IgD-negative memory B cell (primary cell): ENCODE measurements at regions not wholly inside any gene's neighbourhood (a gene's known extent, or its start where the extent isn't known, plus 50 kb on each side); places are given as distances from the start of the nearest gene placed in this dataset.
A peak's percentile ranks its signal among the peaks of the same experiment; 100 is the strongest.

Source experiments
- H3K27ac Mint-ChIP-seq, 3 donors: one replicate each; pipeline ENCODE4 v1.8.0; 2020 to 2022; ENCODE audit warnings: mild to moderate bottlenecking in 3 of 3, mixed read lengths in 3 of 3, moderate library complexity in 1 of 3
- H3K27me3 Mint-ChIP-seq: one replicate; pipeline ENCODE4 v1.8.0; 2021; ENCODE audit warnings: mixed read lengths
- H3K36me3 Mint-ChIP-seq: one replicate; pipeline ENCODE4 v1.8.0; 2020; ENCODE audit warnings: mild to moderate bottlenecking, mixed read lengths
- H3K4me1 Mint-ChIP-seq, 3 donors: one replicate each; pipeline ENCODE4 v1.8.0; 2020 to 2022; ENCODE audit warnings: mixed read lengths in 3 of 3, mild to moderate bottlenecking in 1 of 3
- H3K4me3 Mint-ChIP-seq, 4 donors: one replicate each; pipeline ENCODE4 v1.8.0; 2020 to 2022; ENCODE audit warnings: mild to moderate bottlenecking in 4 of 4, mixed read lengths in 4 of 4, moderate library complexity in 3 of 4
- H3K9me3 Mint-ChIP-seq, 3 donors: one replicate each; pipeline ENCODE4 v1.8.0; 2020 to 2021; ENCODE audit warnings: mixed read lengths in 3 of 3, mild to moderate bottlenecking in 1 of 3

DNA sequence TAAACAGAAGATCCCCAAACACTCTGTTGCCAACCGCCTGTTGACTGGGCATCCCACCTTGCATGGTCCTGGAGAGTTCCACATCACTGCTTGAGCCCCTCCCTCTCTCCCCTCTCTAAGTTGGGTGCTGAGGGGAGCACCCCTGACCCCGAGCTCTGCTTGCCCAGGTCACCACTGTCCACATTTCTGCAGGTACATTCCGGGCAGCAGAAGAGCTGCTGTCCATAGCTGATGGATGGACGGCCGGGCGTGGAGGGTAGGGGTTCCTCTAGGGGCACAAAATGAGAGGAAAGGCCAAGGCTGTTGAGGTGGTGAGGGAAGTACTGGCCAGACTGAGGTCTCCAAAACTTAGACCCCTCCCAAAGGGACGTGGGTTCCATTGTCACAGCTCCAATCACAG is 227.4 kb upstream of the PPP2R2D start:
- Mint-ChIP-seq H3K27me3 (no peaks in the 10 kb centered on the region), H3K4me3 (no peak overlapping the region), H3K27ac (no peak overlapping the region)

DNA sequence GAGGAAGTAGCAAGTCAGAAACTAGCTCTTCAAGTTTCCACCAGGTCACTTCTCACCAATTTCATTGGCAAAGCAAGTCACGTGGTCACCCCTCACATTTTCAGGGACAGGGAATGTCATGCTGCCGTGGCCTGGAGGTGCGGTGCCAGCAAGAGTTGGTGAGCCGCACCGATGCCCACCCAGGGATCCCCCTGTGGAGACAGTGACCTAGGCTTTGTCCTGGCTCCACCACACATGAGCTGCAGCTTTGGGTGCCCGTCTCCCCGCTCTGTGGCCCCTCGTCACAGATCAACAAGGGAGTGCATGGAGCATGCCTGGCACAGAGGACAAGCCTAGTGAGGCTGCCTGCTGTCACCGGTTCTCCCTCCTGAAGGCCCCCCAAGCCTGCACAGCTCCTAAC is 226.7 kb upstream of the PPP2R2D start:
- no peak overlapping the region for H3K27ac Mint-ChIP-seq
- peaks cover 0 to 8% (median 7%) of the 10 kb centered on the region in 3 donors for H3K9me3 Mint-ChIP-seq
- H3K4me1 Mint-ChIP-seq = no peaks in the 10 kb centered on the region
- no peaks in the 10 kb centered on the region for H3K27me3 Mint-ChIP-seq
- no peaks in the 10 kb centered on the region for H3K36me3 Mint-ChIP-seq
- no peak overlapping the region for H3K4me3 Mint-ChIP-seq

More for the DNA sequence above, 227.4 kb upstream of the PPP2R2D start:
- Mint-ChIP-seq H3K9me3 (peaks cover 0 to 8% (median 5%) of the 10 kb centered on the region in 3 donors), H3K4me1 (no peaks in the 10 kb centered on the region), H3K36me3 (no peaks in the 10 kb centered on the region)

DNA sequence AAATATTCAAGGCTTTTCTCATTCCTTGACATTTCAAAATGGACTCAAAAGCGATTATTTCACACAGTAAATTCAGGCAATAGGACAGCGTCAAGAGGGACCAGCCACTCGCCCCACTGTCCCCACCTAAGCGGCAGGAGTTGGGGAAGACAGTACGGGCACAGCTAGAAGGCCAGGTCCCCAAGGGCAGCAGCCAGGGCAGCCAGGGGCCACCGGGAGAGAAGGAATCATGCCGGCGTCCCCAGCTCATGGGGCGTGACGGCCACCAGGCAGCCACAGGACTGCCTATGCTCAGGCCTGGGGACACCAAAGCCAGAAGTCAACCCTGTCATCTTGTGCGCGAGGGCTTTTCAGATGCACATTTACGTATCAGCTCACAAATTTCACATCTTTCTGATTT is 225.7 kb upstream of the PPP2R2D start:
- Mint-ChIP-seq H3K9me3 (peaks cover 0 to 5% (median 4%) of the 10 kb centered on the region in 3 donors), H3K36me3 (no peaks in the 10 kb centered on the region), H3K4me3 (no peak overlapping the region), H3K4me1 (no peaks in the 10 kb centered on the region), H3K27me3 (no peaks in the 10 kb centered on the region), H3K27ac (no peak overlapping the region)

DNA sequence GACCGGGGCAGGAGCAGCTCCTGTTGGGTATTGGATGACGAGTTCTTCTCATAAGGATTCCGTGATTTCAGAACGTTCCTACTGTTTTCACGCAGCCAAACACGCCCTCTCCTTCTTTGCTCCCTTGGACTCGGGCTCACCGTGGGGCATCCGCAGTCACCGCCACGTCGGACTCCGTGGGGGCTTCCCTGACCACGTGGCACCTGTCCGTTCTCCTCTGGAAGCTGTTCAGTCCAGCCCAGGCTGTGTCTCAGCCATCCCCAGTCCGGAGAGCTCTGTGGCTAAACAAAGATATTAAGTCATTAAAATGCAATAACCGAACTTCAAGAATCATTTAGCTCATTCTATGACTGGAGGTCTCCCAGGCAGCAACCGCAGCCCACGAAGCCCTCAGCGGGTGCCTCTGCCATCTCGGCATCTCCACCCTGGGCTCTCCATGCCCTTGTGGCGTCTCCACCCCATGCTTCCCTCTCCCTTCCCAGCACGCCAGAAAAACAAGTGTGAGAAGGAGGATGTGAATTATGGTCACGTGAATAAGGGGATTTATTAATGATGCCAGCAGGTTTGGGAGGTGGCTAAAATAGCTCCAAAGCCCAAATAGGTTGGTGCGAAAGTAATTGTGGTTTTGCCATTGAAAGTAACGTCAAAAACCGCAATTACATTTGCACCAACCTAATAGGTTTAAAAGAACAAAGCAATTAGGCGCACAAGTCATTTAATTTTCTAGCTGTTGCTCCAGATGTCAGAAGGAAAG is 224.6 kb upstream of the PPP2R2D start:
- Mint-ChIP-seq H3K27me3 (no peaks in the 10 kb centered on the region), H3K36me3 (no peaks in the 10 kb centered on the region), H3K4me1 (no peaks in the 10 kb centered on the region), H3K4me3 (peak overlapping the region in 1 of 4 donors; percentile 27), H3K9me3 (peaks cover 0 to 5% (median 4%) of the 10 kb centered on the region in 3 donors), H3K27ac (no peak overlapping the region)

DNA sequence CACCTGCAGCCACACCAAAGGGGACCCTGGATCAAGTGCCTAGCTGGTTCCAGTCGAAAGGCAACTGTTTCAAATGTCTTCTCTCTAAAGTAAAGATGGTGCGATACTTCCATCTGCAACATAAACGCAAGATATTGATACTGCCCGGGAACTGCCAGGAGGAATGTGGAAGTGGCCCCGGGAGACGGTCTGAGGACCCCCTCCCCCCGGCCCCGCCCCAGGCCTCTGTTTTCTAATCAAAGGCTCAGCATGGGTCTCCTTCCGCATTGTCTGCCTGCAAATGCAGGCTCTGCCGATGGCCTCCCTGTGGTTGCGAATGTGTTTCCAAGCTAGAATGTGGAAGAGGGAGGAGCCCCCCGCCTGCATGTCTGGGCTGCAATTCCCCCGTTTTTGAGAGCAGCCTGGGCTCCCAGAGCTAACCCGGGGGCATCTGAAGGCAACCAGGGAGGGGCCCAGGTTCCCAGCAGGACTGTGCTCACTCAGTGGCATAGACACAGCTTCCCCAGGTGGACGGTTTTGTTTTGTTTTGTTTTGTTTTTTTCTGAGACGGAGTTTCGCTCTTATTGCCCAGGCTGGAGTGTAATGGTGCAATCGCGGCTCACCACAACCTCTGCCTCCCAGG is 223.9 kb upstream of the PPP2R2D start:
- H3K36me3 Mint-ChIP-seq = no peaks in the 10 kb centered on the region
- no peak overlapping the region for H3K27ac Mint-ChIP-seq
- H3K4me3 Mint-ChIP-seq = no peak overlapping the region
- peaks cover 0 to 5% (median 4%) of the 10 kb centered on the region in 3 donors for H3K9me3 Mint-ChIP-seq
- H3K4me1 Mint-ChIP-seq = no peaks in the 10 kb centered on the region
- no peaks in the 10 kb centered on the region for H3K27me3 Mint-ChIP-seq

DNA sequence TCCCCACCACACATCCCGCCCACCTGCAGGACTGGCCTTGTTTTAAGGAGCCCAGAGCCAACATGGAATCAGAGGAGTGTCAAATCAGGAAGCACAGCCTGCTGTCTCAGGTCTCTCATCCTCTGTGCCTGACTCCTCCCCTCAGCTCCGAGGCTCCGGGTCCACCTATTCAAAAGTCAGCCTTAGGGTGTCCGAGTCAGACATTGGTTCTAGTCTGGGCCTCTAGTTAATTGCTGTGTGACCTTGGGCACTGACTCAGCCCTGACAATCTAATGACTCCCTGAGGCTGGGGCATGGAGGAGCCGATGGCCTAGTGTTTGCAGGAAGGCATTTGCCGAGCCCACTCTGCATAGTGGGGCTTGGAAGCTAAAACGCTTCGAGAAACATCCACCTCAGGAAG is 223.1 kb upstream of the PPP2R2D start:
- H3K4me1 Mint-ChIP-seq = no peaks in the 10 kb centered on the region
- peak overlapping the region in 1 of 4 donors; percentile 24 for H3K4me3 Mint-ChIP-seq
- H3K27ac Mint-ChIP-seq = no peak overlapping the region
- no peaks in the 10 kb centered on the region for H3K27me3 Mint-ChIP-seq
- peaks cover 0 to 2% (median 2%) of the 10 kb centered on the region in 3 donors for H3K9me3 Mint-ChIP-seq
- H3K36me3 Mint-ChIP-seq = no peaks in the 10 kb centered on the region

DNA sequence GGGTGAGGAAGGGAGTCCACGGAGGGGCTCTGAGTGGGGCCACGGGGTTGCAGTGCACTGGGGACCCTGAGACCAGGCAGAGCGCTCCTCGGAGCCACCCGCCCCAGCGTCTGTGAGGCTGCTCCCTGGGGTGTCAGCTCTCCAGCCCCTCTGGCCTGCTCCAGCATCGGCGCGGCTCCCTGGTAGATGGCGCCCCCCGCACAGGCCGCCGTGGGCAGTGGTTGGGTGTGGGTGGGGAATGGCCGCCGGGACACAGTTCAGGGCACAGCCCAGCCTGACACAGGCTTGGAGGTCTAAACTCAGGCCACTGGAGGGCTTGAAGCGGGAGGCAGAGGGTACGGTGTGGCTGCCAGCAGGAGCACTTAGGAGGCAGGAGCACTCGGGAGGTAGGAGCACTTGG is 222.6 kb upstream of the PPP2R2D start:
- H3K36me3 Mint-ChIP-seq = no peaks in the 10 kb centered on the region
- H3K9me3 Mint-ChIP-seq = peaks cover 0 to 2% (median 2%) of the 10 kb centered on the region in 3 donors
- H3K27me3 Mint-ChIP-seq = no peaks in the 10 kb centered on the region
- no peaks in the 10 kb centered on the region for H3K4me1 Mint-ChIP-seq
- H3K27ac Mint-ChIP-seq = no peak overlapping the region
- H3K4me3 Mint-ChIP-seq = no peak overlapping the region

DNA sequence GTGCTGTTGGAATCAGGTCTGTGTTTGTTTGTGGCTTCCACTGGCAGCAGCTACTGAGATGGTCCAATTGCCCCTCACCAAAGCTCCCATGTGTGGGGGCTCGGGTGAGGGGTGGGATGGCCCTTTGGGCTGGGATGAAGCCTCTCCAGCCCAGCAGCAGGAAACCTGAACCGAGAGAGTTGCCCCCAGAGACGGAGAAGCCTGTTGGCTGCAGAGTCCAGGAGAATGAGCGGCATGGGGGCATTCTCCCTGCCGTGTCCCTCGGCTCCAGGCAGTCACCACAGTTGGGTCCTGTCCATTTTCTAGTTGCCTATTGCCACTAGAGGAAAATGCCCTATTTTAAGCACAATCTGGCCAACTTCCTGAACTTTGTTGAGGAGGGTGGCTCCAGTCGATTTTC is 222.2 kb upstream of the PPP2R2D start:
- no peak overlapping the region for H3K4me3 Mint-ChIP-seq
- H3K9me3 Mint-ChIP-seq = peaks cover 0 to 2% (median 2%) of the 10 kb centered on the region in 3 donors
- H3K27ac Mint-ChIP-seq = no peak overlapping the region
- H3K27me3 Mint-ChIP-seq = no peaks in the 10 kb centered on the region
- no peaks in the 10 kb centered on the region for H3K4me1 Mint-ChIP-seq
- no peaks in the 10 kb centered on the region for H3K36me3 Mint-ChIP-seq

DNA sequence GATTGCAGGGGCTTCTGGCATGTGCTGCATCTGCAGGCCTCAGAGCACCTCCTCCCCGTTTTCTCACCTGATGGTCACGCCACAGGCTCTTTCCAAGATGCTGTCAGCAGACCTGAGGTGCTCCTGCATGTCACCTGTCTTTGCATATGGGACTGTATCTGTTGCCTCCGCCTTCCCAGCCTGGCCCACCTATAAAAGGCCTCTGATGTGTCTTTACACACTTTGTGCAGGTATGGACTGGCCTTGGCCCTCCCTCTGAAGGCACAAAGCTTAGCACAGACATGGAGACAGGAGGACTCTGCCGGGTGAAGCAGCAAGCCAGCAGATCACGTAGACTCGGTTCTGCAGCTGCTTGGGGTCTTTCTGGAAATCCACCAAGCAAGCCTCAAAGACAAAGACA is 220.9 kb upstream of the PPP2R2D start:
- Mint-ChIP-seq H3K36me3 (no peaks in the 10 kb centered on the region), H3K9me3 (peaks cover 0 to 4% (median 2%) of the 10 kb centered on the region in 3 donors), H3K4me1 (no peaks in the 10 kb centered on the region), H3K4me3 (no peak overlapping the region), H3K27ac (no peak overlapping the region), H3K27me3 (no peaks in the 10 kb centered on the region)

DNA sequence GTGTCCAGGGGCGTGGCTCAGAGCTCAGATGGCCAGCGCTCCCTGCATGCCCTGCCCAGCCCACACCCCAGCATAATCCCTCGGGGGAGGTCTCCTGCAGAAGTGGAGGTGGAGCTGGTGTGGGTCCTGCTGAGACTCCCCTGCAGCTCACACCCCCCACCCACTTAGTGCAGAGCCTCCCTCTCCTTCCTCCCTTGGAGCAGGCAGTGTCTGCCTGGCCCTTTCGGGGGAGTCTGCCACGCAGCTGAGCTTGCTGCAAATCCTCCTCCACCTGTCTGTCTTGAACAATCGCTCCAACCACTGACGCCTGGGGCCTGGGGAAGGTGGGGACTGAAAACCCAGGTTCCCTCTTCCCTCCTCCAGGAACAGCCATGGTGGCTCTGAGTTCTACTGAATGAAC is 219.7 kb upstream of the PPP2R2D start:
- Mint-ChIP-seq H3K27ac (no peak overlapping the region), H3K4me1 (no peaks in the 10 kb centered on the region), H3K36me3 (no peaks in the 10 kb centered on the region), H3K27me3 (no peaks in the 10 kb centered on the region), H3K9me3 (peaks cover 0 to 2% (median 2%) of the 10 kb centered on the region in 3 donors), H3K4me3 (no peak overlapping the region)

DNA sequence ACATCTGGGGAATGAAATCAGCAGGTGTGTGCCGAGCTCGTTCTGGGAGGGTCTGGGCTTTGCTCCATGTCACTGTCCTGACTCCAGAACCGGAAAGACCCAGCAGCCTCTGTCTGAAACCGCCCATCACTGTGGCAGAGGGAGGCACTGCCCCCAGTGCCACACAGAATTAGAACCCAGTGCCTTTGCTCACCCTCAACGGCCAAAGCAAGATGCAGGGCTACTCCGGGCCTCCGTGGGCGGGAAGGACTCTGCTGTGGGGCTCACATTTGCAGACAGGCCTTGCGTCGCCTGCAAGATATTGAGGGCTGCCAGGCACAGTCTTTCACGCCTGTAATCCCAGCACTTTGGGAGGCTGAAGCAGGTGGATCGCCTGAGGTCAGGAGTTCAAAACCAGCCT is 219.2 kb upstream of the PPP2R2D start:
- Mint-ChIP-seq H3K4me1 (no peaks in the 10 kb centered on the region), H3K9me3 (peaks cover 0 to 2% (median 2%) of the 10 kb centered on the region in 3 donors), H3K27ac (no peak overlapping the region), H3K36me3 (no peaks in the 10 kb centered on the region), H3K27me3 (no peaks in the 10 kb centered on the region), H3K4me3 (no peak overlapping the region)

DNA sequence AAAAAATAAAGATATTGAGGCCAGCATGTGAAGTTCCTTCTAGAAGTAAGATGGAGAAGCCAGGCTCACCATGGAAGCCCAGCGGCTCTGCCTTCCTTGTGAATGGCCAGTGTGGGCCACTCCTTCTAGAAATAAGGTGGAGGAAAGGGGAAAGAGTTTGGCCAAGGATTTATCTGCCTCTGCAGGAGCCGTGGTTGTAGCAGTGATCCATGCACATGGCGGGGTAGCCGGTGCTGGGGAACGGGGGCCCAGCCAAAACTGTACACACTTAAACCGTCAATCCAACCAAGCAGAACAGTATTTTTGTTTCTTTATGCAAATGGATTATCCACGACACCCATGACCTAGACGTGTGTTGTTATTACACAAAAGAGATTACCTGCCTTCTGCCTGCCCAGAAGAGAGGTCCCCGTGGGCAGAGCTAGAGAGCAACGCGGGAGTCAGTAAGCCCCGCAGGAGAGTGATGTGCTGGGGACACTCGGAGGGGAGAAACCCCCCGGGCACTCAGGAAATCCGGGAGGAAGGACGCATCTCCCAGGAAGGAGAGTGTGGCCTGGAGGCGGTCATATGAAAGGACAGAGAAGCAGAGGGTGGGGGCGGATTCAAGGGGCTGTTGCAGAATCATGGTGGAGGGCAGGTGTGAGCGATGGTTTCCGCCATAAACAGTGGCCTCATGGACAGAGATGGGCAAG is 218.4 kb upstream of the PPP2R2D start:
- Mint-ChIP-seq H3K4me1 (no peaks in the 10 kb centered on the region), H3K9me3 (peaks cover 0 to 2% (median 2%) of the 10 kb centered on the region in 3 donors), H3K27ac (no peak overlapping the region), H3K27me3 (no peaks in the 10 kb centered on the region), H3K4me3 (no peak overlapping the region), H3K36me3 (no peaks in the 10 kb centered on the region)

DNA sequence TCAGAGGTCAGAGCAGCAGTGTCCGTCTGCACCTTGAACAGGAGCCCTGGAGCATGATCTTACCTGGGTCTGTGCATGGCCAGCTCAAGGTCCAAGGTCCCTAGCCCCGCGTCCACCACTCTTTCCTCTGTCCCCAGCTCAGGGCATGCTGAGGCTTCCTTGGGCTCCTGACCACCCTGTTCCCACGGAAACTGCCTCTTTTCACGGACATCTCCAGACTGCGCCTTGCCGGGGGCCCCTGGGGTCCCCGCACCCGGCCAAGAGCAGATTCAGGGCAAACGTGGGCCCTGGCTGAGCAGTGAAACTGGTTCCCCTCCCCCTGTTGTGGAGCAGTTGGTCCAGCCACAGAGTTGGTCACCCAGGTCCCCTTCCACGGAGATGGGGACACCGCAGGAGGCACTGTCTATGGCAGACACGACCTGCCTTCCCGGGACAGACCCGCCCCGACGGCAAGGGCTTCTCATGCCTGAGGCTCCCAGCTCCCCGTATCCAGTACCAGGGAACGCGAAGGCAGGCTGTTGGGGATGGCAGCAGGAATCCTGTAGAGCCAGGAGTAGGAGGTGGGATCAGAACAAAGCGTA is 217.4 kb upstream of the PPP2R2D start:
- H3K36me3 Mint-ChIP-seq = no peaks in the 10 kb centered on the region
- no peak overlapping the region for H3K27ac Mint-ChIP-seq
- H3K4me3 Mint-ChIP-seq = no peak overlapping the region
- peaks cover 0 to 2% (median 2%) of the 10 kb centered on the region in 3 donors for H3K9me3 Mint-ChIP-seq
- H3K27me3 Mint-ChIP-seq = no peaks in the 10 kb centered on the region
- H3K4me1 Mint-ChIP-seq = no peaks in the 10 kb centered on the region

DNA sequence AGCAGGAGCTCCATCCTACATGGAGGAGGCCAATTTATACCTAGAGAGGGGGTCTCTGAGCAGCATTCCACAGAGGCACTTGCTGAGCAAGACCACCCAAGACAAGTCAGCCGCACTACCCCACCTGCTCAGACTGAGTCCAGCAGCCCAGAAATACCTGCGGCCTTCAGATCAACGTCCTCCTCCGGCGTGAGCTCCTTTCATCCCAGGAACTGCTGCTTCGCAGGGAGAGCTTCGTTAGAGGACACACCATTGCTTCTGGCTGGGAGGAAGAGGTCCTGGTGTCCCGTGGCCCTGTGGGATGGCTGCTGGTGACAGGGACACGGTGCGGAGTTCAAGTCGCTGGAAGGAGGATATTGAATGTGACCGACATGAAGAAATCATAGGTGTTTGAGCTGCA is 216.9 kb upstream of the PPP2R2D start:
- Mint-ChIP-seq H3K4me1 (no peaks in the 10 kb centered on the region), H3K27me3 (no peaks in the 10 kb centered on the region), H3K9me3 (peaks cover 0 to 2% (median 1%) of the 10 kb centered on the region in 3 donors), H3K4me3 (no peak overlapping the region), H3K36me3 (no peaks in the 10 kb centered on the region), H3K27ac (no peak overlapping the region)

DNA sequence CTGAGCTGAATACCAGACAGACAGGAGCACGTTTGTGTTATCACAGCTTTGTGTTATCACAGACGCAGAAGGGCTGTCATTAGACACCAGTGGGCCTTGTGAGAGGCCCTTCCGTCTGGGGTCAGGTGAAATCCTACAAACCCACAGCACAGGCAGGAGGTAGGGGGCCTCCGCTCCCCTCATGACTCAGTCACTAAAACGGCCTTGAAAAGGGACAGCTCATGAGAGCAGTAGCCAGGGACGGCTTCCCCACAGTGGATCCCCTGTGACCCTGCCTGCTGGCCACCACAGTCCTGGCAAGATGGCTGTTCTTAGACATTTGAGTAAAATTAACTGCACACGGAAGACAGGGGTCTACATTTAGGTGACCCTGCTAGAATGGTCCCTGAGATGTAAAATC is 215.8 kb upstream of the PPP2R2D start:
- Mint-ChIP-seq H3K9me3 (peaks cover 0 to 4% (median 0%) of the 10 kb centered on the region in 3 donors), H3K4me1 (no peaks in the 10 kb centered on the region), H3K27me3 (no peaks in the 10 kb centered on the region), H3K36me3 (no peaks in the 10 kb centered on the region), H3K4me3 (no peak overlapping the region), H3K27ac (no peak overlapping the region)
